Spinal cord (tissue), 9 donors: ENCODE measurements at regions not wholly inside any gene's neighbourhood (a gene's known extent, or its start where the extent isn't known, plus 50 kb on each side); places are given as distances from the start of the nearest gene placed in this dataset.

Experiments
- DNase-seq, 6 donors: peaks; one replicate each; pipeline versions ENCODE4 v3.0.0 to v3.0.0-alpha.2; 2013 to 2015; ENCODE audit warnings: low spot score in 6 of 6, low read depth in 4 of 6
- H3K27ac ChIP-seq: one replicate; pipeline ENCODE4 v1.5.1; 2013; ENCODE audit warnings: low read depth, low read length, control low read depth
- H3K27me3 ChIP-seq: one replicate; pipeline ENCODE4 v1.6.1; 2013; ENCODE audit warnings: low read length; ENCODE audit not compliant: control insufficient read depth, insufficient read depth
- H3K36me3 ChIP-seq: one replicate; pipeline ENCODE4 v1.6.1; 2013; ENCODE audit warnings: low read length; ENCODE audit not compliant: control insufficient read depth, insufficient read depth
- H3K4me1 ChIP-seq: one replicate; pipeline ENCODE4 v1.6.1; 2013; ENCODE audit warnings: low read length; ENCODE audit not compliant: control insufficient read depth, insufficient read depth
- H3K4me3 ChIP-seq: one replicate; pipeline ENCODE4 v1.5.1; 2013; ENCODE audit warnings: low read depth, low read length, control low read depth
- H3K9me3 ChIP-seq: one replicate; pipeline ENCODE4 v1.6.1; 2013; ENCODE audit warnings: low read length; ENCODE audit not compliant: control insufficient read depth, insufficient read depth
- WGBS: methylation state at CpG from one replicate; pipeline ENCODE4 v1.1.5; 2013; ENCODE audit warnings: missing lambda C conversion rate; ENCODE audit not compliant: insufficient coverage; 5-methylcytosine and 5-hydroxymethylcytosine counted together
- donor health status: healthy.

DNA sequence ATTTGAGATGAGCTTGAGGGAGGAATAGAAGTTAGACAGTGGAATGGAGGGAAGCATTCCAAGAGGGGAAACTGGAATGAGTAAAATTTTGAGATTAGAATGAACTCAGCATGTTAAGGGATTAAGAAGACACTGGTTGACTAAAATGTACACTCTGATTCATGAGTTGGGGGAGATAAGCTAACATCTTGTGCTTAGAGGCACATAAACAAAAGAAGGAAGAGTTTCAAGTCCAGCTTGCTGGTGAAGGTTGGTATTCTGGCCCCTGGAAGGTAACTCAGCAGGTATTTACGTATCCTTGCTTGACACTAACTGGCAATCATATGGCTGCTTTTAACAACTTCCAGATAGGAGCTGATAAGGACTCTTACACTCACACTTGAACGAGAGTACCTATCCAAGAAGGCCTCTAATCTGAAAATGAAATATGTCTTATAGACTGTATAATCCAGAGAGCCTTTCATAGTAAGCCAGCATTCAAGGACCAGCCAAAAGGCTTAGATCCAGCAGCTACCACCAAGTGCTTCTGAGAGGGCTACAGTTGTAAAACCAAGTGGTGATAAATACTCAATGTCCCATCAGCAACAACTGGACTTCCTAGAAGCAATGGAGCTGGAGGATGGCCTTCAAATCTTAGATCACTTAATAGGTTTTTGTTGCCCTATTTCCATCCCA lies 149.7 kb upstream of the SERP2 start:
- WGBS: 100% methylated on average over 1 of the region's 2 CpGs
- Histone ChIP-seq H3K4me1 (peaks cover 5% of the 10 kb centered on the region), H3K9me3 (no peaks in the 10 kb centered on the region), H3K4me3 (no peak overlapping the region), H3K27me3 (no peaks in the 10 kb centered on the region), H3K27ac (peak overlapping the region; percentile 10), H3K36me3 (no peaks in the 10 kb centered on the region)
- no peak for DNase-seq

DNA sequence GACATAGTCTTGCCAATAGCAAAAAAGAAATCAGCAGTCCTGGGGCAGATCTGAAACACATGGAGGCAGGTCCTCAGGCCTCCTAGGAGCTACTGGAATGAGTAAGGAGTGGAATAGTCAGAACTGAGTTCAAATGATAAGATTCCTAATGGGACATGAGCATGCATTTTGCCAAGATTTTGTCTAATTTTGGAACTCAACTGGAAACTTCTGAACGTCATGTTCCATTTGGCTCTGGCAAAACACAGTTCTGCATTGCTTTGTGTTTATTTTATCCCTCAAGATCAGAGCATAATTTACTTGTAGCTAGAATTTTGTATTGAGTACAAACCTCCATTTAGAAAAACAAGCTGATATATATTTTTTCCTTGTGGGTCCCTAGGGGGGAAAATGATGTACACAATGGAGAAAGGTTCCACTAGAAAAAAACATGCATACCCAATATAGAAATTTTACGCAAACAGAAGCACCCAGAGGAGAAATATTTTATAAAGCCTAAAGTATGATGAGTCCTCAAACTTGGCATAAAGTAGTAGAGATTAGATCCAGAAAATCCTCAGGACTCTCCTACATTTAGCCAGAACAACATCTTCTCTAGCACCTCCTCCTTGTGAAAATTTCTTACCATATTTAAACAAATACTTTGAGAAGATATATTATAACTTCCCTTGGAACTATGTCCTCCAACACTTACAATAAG lies 149.0 kb upstream of the SERP2 start:
- no peak for DNase-seq
- Histone ChIP-seq H3K4me3 (no peak overlapping the region), H3K27me3 (no peaks in the 10 kb centered on the region), H3K9me3 (no peaks in the 10 kb centered on the region), H3K36me3 (no peaks in the 10 kb centered on the region), H3K27ac (peak overlapping the region; percentile 10), H3K4me1 (no peaks in the 10 kb centered on the region)
- no CpG with 5 or more reads among the region's 2 CpGs for WGBS

GRCh38 chr13:44229371-44230030 lies 144.1 kb upstream of the SERP2 start:
- Histone ChIP-seq H3K27ac (no peak overlapping the region), H3K36me3 (no peaks in the 10 kb centered on the region), H3K4me1 (peaks cover 3% of the 10 kb centered on the region), H3K4me3 (no peak overlapping the region), H3K27me3 (no peaks in the 10 kb centered on the region), H3K9me3 (no peaks in the 10 kb centered on the region)
- DNase-seq: no peak
- 66% methylated on average over 6 of the region's 11 CpGs for WGBS

DNA sequence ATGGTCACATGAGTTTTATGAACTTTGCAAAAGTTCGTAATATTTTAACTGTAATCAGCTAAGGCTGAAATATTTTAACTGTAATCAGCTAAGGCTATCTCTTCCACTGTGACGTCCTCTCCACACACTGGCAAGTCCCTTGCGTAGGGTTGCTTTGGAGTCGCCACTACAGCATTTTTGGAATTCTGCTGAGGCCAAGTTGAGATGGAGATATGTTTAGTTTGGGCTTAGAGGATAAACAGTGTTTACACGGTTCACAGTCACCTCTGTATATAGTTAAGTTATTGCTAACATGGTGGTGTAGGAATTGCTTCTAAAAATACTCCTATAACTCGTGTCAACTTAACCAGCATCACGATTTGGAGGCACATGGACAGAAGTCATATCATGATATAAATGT lies 143.6 kb upstream of the SERP2 start:
- H3K36me3 ChIP-seq: no peaks in the 10 kb centered on the region

DNA sequence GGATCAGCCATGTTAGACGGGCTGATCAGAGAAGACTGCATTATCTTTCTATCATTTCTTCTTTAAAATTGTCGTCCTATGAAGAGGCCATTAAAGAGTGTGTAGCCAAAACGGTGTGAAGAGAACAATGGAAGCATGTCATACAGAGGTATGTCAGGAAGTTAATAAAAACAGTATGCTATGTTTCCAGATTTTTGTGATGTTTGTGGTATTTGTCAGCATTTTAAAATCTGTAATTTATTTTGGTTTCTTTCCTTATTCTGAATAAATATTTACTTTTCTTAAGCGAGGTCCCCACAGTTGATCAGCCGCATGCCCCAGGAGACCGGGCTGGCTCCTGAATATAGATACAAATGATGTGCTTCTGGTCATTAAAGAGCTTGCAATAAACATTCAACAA lies 142.9 kb upstream of the SERP2 start:
- Histone ChIP-seq H3K27ac (no peak overlapping the region), H3K4me3 (no peak overlapping the region), H3K36me3 (no peaks in the 10 kb centered on the region), H3K9me3 (no peaks in the 10 kb centered on the region), H3K27me3 (no peaks in the 10 kb centered on the region), H3K4me1 (peaks cover 3% of the 10 kb centered on the region)
- no peak for DNase-seq
- 60% methylated on average over 1 of the region's 6 CpGs for WGBS

More for the DNA sequence above, 143.6 kb upstream of the SERP2 start:
- no peak overlapping the region for H3K4me3 ChIP-seq
- no peaks in the 10 kb centered on the region for H3K27me3 ChIP-seq
- WGBS: 96% methylated on average over 3 of the region's 7 CpGs
- no peak for DNase-seq
- no peak overlapping the region for H3K27ac ChIP-seq
- H3K9me3 ChIP-seq: no peaks in the 10 kb centered on the region
- peaks cover 3% of the 10 kb centered on the region for H3K4me1 ChIP-seq

- DNase-seq: no peak
- H3K4me3 ChIP-seq: no peak overlapping the region
- 91% methylated on average over 10 of the region's 15 CpGs for WGBS
- H3K4me1 ChIP-seq: peaks cover 3% of the 10 kb centered on the region
- no peaks in the 10 kb centered on the region for H3K36me3 ChIP-seq
- H3K9me3 ChIP-seq: no peaks in the 10 kb centered on the region
- H3K27ac ChIP-seq: no peak overlapping the region
- H3K27me3 ChIP-seq: no peaks in the 10 kb centered on the region
These were observed 141.7 kb upstream of the SERP2 start for GRCh38 chr13:44231786-44232516.

DNA sequence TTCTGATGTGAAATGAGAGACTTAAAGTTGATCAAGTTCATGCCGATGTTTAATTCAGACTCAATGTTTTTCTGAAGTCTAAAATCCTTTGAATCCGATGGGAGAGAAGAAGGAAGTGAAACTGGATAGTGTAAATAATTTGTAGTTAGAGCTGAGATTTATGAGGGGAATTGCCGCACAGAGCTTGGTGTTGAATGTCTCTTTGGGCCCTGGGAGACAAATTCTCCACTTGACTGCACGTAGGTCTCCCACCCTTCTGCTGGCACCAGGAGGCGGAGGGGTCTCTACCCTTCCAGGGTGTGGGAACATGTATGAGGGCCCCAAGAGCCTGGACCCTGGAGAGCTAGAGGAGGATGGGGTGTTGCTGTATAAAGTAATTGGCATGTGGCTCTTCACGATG lies 140.8 kb upstream of the SERP2 start:
- Histone ChIP-seq H3K36me3 (no peaks in the 10 kb centered on the region), H3K9me3 (no peaks in the 10 kb centered on the region), H3K27ac (no peak overlapping the region), H3K4me1 (peaks cover 3% of the 10 kb centered on the region), H3K27me3 (no peaks in the 10 kb centered on the region), H3K4me3 (no peak overlapping the region)
- WGBS: 89% methylated on average over 5 of the region's 6 CpGs
- no peak for DNase-seq

GRCh38 chr13:44234566-44234965 lies 139.1 kb upstream of the SERP2 start:
- no peak for DNase-seq
- Histone ChIP-seq H3K27ac (no peak overlapping the region), H3K9me3 (no peaks in the 10 kb centered on the region), H3K4me1 (peaks cover 3% of the 10 kb centered on the region), H3K36me3 (no peaks in the 10 kb centered on the region), H3K27me3 (no peaks in the 10 kb centered on the region), H3K4me3 (no peak overlapping the region)
- WGBS: no CpG with 5 or more reads among the region's 1 CpG

GRCh38 chr13:44236370-44236769 lies 137.3 kb upstream of the SERP2 start:
- peaks cover 3% of the 10 kb centered on the region for H3K4me1 ChIP-seq
- no peak overlapping the region for H3K4me3 ChIP-seq
- 60% methylated on average over 1 of the region's 1 CpG for WGBS
- H3K36me3 ChIP-seq: no peaks in the 10 kb centered on the region
- no peak for DNase-seq
- H3K27ac ChIP-seq: peak overlapping the region; percentile 12
- no peaks in the 10 kb centered on the region for H3K27me3 ChIP-seq
- no peaks in the 10 kb centered on the region for H3K9me3 ChIP-seq
